ENCODE measurements at regions not wholly inside any gene's neighbourhood (a gene's known extent, or its start where the extent isn't known, plus 50 kb on each side); places are given as distances from the start of the nearest gene placed in this dataset.

DNA sequence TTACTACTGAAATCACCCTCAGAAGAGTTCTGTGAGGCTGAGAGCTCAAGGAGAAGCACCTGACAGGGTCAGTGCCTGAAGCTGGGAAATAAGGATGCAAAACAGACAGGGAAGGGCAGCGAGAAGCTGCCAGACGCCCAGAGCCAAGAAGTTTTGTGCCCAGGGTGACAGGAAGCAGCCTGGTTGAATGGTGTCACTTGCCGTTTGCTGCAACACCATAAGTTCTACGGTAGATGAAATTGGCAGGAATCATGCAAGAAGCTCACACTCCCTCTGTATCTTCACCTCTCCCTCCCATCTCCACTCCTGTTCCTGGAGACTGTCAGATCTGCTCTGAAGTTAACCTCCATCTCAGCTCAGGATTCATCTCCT, 117.0 kb upstream of the SLC14A2 start:
- H3K9me3 ChIP-seq = no peaks in the 10 kb centered on the region
- DNase-seq = no peak
- H3K36me3 ChIP-seq = no peaks in the 10 kb centered on the region
- 66 to 83% (median 73%) methylated on average over 4 of the region's 4 CpGs for WGBS, 5 donors
- no peak overlapping the region for H3K27ac ChIP-seq
- TF ChIP-seq CTCF (IDR thresholded peaks at IDR 0.05) (no peak), EP300 (IDR thresholded peaks at IDR 0.05) (no peak), POLR2AphosphoS5 (IDR thresholded peaks at IDR 0.05) (no peak), POLR2A (IDR thresholded peaks at IDR 0.05) (no peak)
- no peak overlapping the region for H3K4me3 ChIP-seq
- H3K27me3 ChIP-seq = no peaks in the 10 kb centered on the region
- intact Hi-C loops (cut with DNase I; ENCODE audit: low total_unique reads) = no loop called here
- no peaks in the 10 kb centered on the region for H3K4me1 ChIP-seq

- H3K27ac ChIP-seq = peak overlapping the region in 2 of 5 donors; percentile 14 to 18
- 34 to 54% (median 47%) methylated on average over 3 of the region's 3 CpGs for WGBS, 5 donors
- H3K4me3 ChIP-seq = no peak overlapping the region
- no peak for TF ChIP-seq POLR2AphosphoS5 (IDR thresholded peaks at IDR 0.05)
- DNase-seq = peak in 1 of 2 donors; percentile 12
- H3K4me1 ChIP-seq = no peaks in the 10 kb centered on the region
- no peaks in the 10 kb centered on the region for H3K27me3 ChIP-seq
- intact Hi-C loops (cut with DNase I; ENCODE audit: low total_unique reads) = no loop called here
- no peaks in the 10 kb centered on the region for H3K9me3 ChIP-seq
- H3K36me3 ChIP-seq = no peaks in the 10 kb centered on the region
These were observed 111.3 kb upstream of the SLC14A2 start for GRCh38 chr18:45503990-45504389.

DNA sequence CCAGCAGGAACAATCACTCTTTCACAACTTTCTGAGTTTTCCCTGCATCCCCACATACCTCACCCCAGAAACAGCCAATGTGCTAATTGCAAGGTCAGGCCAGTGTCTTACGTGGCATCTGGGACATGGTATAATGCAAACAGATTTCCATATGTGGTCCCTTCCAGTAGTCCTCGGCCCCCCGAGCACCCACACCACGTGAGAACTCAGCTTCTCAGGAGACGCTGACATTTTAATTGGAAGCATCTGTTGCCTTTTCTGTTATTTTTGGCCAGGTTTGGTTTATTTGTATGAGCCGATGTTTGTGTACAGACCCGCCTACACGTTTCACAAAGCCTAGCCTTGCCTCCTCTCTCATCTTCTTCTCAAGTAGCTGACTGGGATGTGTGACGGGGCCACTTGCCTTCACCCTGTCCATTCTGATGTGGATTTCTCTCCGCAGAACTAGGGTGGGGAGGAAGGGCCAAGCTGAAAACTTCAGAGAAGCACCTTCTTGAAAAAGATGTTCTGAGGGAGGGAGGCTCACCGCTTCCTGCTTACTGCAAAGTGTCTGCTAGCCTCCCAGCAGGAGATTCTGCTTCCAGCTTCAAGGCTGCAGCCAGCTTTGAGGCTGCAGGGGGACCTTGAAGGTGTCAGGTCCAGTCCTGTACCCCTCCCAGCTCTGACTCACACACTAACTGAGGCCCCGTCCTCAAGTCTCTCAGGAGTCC, 109.6 kb upstream of the SLC14A2 start:
- Histone ChIP-seq H3K36me3 (no peaks in the 10 kb centered on the region), H3K4me3 (no peak overlapping the region), H3K4me1 (no peaks in the 10 kb centered on the region), H3K27me3 (no peaks in the 10 kb centered on the region), H3K9me3 (no peaks in the 10 kb centered on the region), H3K27ac (no peak overlapping the region)
- 61 to 69% (median 63%) methylated on average over 12 of the region's 12 CpGs for WGBS, 5 donors
- intact Hi-C loops (cut with DNase I; ENCODE audit: low total_unique reads) = no loop called here
- TF ChIP-seq POLR2AphosphoS5 (IDR thresholded peaks at IDR 0.05) (no peak), EP300 (IDR thresholded peaks at IDR 0.05) (no peak), POLR2A (IDR thresholded peaks at IDR 0.05) (no peak), CTCF (IDR thresholded peaks at IDR 0.05) (no peak)
- DNase-seq = peak in 1 of 2 donors; percentile 16

GRCh38 chr18:45506951-45507350, 108.3 kb upstream of the SLC14A2 start:
- H3K27me3 ChIP-seq = no peaks in the 10 kb centered on the region
- H3K36me3 ChIP-seq = no peaks in the 10 kb centered on the region
- no peak for DNase-seq
- no peak for TF ChIP-seq CTCF (IDR thresholded peaks at IDR 0.05)
- no peaks in the 10 kb centered on the region for H3K9me3 ChIP-seq
- H3K4me3 ChIP-seq = no peak overlapping the region
- intact Hi-C loops (cut with DNase I; ENCODE audit: low total_unique reads) = no loop called here
- 80 to 97% (median 89%) methylated on average over 4 of the region's 4 CpGs for whole genome bisulfite sequencing, 5 donors
- H3K4me1 ChIP-seq = no peaks in the 10 kb centered on the region
- H3K27ac ChIP-seq = no peak overlapping the region

DNA sequence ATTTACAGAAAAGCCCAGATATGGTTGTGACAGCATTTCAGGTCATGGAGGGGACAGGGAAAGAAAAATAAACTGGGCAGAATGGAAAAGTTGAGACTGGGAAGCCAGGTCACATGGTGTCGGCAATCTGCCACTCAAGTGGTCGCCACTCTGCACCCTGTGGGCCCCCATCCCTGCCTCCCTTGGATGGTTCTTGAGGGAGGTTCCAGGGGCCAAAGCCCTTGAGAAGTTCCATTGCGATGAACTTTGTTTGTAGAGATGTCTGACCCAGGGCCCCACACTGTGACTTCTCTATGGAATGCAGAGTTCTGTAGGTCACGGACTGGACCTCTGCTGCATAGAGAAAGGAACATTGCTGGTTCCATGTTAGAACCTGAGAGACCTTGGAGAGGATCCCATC, 105.7 kb upstream of the SLC14A2 start:
- Histone ChIP-seq H3K27ac (no peak overlapping the region), H3K27me3 (no peaks in the 10 kb centered on the region), H3K9me3 (peaks cover 0 to 5% (median 0%) of the 10 kb centered on the region in 4 donors), H3K4me1 (no peaks in the 10 kb centered on the region), H3K36me3 (no peaks in the 10 kb centered on the region), H3K4me3 (no peak overlapping the region)
- TF ChIP-seq EP300 (IDR thresholded peaks at IDR 0.05) = no peak
- TF ChIP-seq POLR2A (IDR thresholded peaks at IDR 0.05) = no peak
- no peak for TF ChIP-seq POLR2AphosphoS5 (IDR thresholded peaks at IDR 0.05)
- TF ChIP-seq CTCF (IDR thresholded peaks at IDR 0.05) = no peak
- DNase-seq = no peak
- whole genome bisulfite sequencing, 5 donors = 64 to 77% (median 67%) methylated on average over 4 of the region's 4 CpGs
- intact Hi-C loops (cut with DNase I; ENCODE audit: low total_unique reads) = no loop called here

Data from stomach (tissue), 8 donors.